Neural progenitor cell (in vitro differentiated cells): ENCODE measurements at regions not wholly inside any gene's neighbourhood (a gene's known extent, or its start where the extent isn't known, plus 50 kb on each side); places are given as distances from the start of the nearest gene placed in this dataset.

Experiments used
- DNase-seq: peaks from one replicate; pipeline ENCODE4 v3.0.0-alpha.2; 2016; ENCODE audit warnings: low spot score
- H2AFZ ChIP-seq: fragments of 200-600 bp; sonication (generic); replicated peaks from 2 replicates; pipeline ENCODE4 v1.6.1; 2016; ENCODE audit warnings: antibody characterized with exemption
- H3F3A ChIP-seq: fragments of 200-600 bp; sonication (generic); 2 replicates; pipeline ENCODE4 v1.6.1; 2016; ENCODE audit warnings: antibody characterized with exemption, low read depth
- H3K27ac ChIP-seq: fragments of 200-600 bp; sonication (generic); 2 replicates; pipeline ENCODE4 v1.5.1; 2016; ENCODE audit warnings: mild to moderate bottlenecking
- H3K27me3 ChIP-seq: fragments of 200-600 bp; sonication (generic); 2 replicates; pipeline ENCODE4 v1.6.1; 2016; ENCODE audit warnings: mild to moderate bottlenecking, moderate library complexity
- H3K36me3 ChIP-seq: fragments of 200-600 bp; sonication (generic); 2 replicates; pipeline ENCODE4 v1.5.1; 2016
- H3K4me1 ChIP-seq: fragments of 200-600 bp; sonication (generic); 2 replicates; pipeline ENCODE4 v1.6.1; 2016; ENCODE audit warnings: mixed run types
- H3K4me2 ChIP-seq: fragments of 200-600 bp; sonication (generic); 2 replicates; pipeline ENCODE4 v1.6.1; 2016
- H3K4me3 ChIP-seq: fragments of 200-600 bp; sonication (generic); 2 replicates; pipeline ENCODE4 v1.5.1; 2016
- H3K79me2 ChIP-seq: fragments of 200-600 bp; sonication (generic); 2 replicates; pipeline ENCODE4 v1.6.1; 2016; ENCODE audit warnings: low read depth
- H3K9ac ChIP-seq: fragments of 200-600 bp; sonication (generic); 2 replicates; pipeline ENCODE4 v1.6.1; 2016
- H3K9me3 ChIP-seq: fragments of 200-600 bp; sonication (generic); 2 replicates; pipeline ENCODE4 v1.5.1; 2016; ENCODE audit warnings: low read depth
- H4K20me1 ChIP-seq: fragments of 200-600 bp; sonication (generic); 2 replicates; pipeline ENCODE4 v1.6.1; 2016; ENCODE audit warnings: low read depth
- H3K27ac Mint-ChIP-seq: 3 replicates; pipeline ENCODE4 v1.8.0; 2021; ENCODE audit warnings: mixed read lengths
- H3K27me3 Mint-ChIP-seq: 2 replicates; pipeline ENCODE4 v1.8.0; 2022; ENCODE audit warnings: low read depth, mild to moderate bottlenecking, inconsistent platforms, moderate library complexity, mixed read lengths; ENCODE audit not compliant: insufficient read depth
- H3K36me3 Mint-ChIP-seq: 3 replicates; pipeline ENCODE4 v1.8.0; 2021; ENCODE audit warnings: mixed read lengths
- H3K4me1 Mint-ChIP-seq: 3 replicates; pipeline ENCODE4 v1.8.0; 2021; ENCODE audit warnings: mixed read lengths
- H3K4me3 Mint-ChIP-seq: 3 replicates; pipeline ENCODE4 v1.8.0; 2021; ENCODE audit warnings: mild to moderate bottlenecking, moderate library complexity, mixed read lengths
- H3K9me3 Mint-ChIP-seq: 3 replicates; pipeline ENCODE4 v1.8.0; 2020; ENCODE audit warnings: mixed read lengths
- EZH2 ChIP-seq: fragments of 200-600 bp; sonication (generic); IDR thresholded peaks from 2 replicates; pipeline ENCODE4 v1.6.1; 2017; ENCODE audit warnings: antibody characterized with exemption, mild to moderate bottlenecking, moderate library complexity
- EZH2phosphoT487 ChIP-seq: fragments of 200-600 bp; sonication (generic); IDR thresholded peaks from 2 replicates; pipeline ENCODE4 v1.6.1; 2017; ENCODE audit warnings: antibody characterized with exemption
- TF ChIP-seq, protein P1 (sequence below): fragments of 200-600 bp; sonication (generic); IDR thresholded peaks from 2 replicates; pipeline ENCODE4 v1.5.1; 2017; ENCODE audit warnings: antibody characterized with exemption, mild to moderate bottlenecking

DNA sequence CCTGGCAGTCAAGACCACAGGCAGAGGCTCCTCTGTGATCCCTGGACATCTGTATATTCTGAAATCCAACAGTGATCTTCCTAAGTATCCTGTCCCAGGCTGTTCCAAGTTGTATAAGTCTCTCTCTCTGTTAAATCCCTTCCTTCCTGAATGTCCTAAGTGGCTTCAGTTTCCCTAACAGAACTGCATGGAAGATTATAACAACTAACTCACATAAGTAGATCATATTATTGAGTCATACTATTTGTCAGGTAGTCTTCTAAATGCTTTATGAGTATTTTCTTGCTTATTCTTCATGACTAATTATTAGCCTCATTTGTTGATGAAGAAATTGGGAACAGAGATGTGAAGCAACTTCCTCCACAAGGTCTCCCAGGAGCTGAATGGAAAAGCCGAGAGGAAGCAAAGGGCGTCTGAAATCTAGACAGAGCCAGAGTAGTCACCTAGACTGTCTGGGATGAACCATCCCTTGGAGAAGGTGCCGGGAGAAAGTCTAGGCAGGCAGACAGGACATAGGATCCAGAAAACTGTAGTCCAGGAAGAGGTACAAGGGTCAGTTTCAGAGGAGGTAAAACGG is 93.2 kb upstream of the FAT3 start:
- H3K4me1 Mint-ChIP-seq = peaks cover 4% of the 10 kb centered on the region
- no peak overlapping the region for H3K27ac ChIP-seq
- H3K4me2 ChIP-seq = no peak overlapping the region
- no peaks in the 10 kb centered on the region for H3K36me3 Mint-ChIP-seq
- no peaks in the 10 kb centered on the region for H3K27me3 ChIP-seq
- no peaks in the 10 kb centered on the region for H3K9me3 Mint-ChIP-seq
- no peaks in the 10 kb centered on the region for H3F3A ChIP-seq
- H4K20me1 ChIP-seq = no peaks in the 10 kb centered on the region
- H3K79me2 ChIP-seq = no peaks in the 10 kb centered on the region
- H2AFZ ChIP-seq = no peak overlapping the region
- no peak overlapping the region for H3K9ac ChIP-seq
- no peak overlapping the region for H3K4me3 Mint-ChIP-seq
- H3K4me3 ChIP-seq = no peak overlapping the region
- no peak for DNase-seq
- H3K4me1 ChIP-seq = no peaks in the 10 kb centered on the region
- no peak for TF ChIP-seq EZH2phosphoT487
- TF ChIP-seq EZH2 = no peak
- TF ChIP-seq, protein P1, sequence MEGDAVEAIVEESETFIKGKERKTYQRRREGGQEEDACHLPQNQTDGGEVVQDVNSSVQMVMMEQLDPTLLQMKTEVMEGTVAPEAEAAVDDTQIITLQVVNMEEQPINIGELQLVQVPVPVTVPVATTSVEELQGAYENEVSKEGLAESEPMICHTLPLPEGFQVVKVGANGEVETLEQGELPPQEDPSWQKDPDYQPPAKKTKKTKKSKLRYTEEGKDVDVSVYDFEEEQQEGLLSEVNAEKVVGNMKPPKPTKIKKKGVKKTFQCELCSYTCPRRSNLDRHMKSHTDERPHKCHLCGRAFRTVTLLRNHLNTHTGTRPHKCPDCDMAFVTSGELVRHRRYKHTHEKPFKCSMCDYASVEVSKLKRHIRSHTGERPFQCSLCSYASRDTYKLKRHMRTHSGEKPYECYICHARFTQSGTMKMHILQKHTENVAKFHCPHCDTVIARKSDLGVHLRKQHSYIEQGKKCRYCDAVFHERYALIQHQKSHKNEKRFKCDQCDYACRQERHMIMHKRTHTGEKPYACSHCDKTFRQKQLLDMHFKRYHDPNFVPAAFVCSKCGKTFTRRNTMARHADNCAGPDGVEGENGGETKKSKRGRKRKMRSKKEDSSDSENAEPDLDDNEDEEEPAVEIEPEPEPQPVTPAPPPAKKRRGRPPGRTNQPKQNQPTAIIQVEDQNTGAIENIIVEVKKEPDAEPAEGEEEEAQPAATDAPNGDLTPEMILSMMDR = no peak
- no peaks in the 10 kb centered on the region for H3K36me3 ChIP-seq
- H3K9me3 ChIP-seq = no peaks in the 10 kb centered on the region
- no peaks in the 10 kb centered on the region for H3K27me3 Mint-ChIP-seq
- no peak overlapping the region for H3K27ac Mint-ChIP-seq

DNA sequence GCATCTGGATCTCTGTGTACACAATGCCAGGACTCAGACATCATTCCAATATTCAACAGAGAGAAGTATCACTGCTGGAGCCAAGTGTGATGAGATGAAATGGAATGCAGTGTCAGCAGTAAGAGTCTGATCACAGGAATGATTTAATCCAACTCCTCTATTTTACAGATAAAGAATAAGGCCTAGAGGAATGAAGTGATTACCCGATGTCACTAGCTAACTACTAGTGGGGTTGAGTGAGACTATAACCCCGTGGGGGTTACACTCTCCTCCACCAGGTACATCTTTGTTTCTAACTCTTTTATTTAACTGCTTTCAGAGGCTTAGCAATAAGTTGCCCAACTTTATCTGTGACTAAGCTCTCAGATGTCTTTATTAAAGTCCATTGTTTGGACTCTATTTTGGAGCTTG is 94.2 kb upstream of the FAT3 start:
- no peak overlapping the region for H3K4me3 Mint-ChIP-seq
- Histone ChIP-seq H3K27me3 (no peaks in the 10 kb centered on the region), H2AFZ (no peak overlapping the region), H4K20me1 (no peaks in the 10 kb centered on the region), H3K27ac (no peak overlapping the region), H3K9ac (no peak overlapping the region), H3K79me2 (no peaks in the 10 kb centered on the region), H3K36me3 (no peaks in the 10 kb centered on the region), H3F3A (no peaks in the 10 kb centered on the region), H3K9me3 (no peaks in the 10 kb centered on the region), H3K4me1 (no peaks in the 10 kb centered on the region), H3K4me2 (no peak overlapping the region), H3K4me3 (no peak overlapping the region)
- H3K27me3 Mint-ChIP-seq = no peaks in the 10 kb centered on the region
- no peak overlapping the region for H3K27ac Mint-ChIP-seq
- no peak for DNase-seq
- no peaks in the 10 kb centered on the region for H3K36me3 Mint-ChIP-seq
- TF ChIP-seq EZH2phosphoT487 (no peak), EZH2 (no peak)
- TF ChIP-seq, protein P1 = no peak
- H3K4me1 Mint-ChIP-seq = peaks cover 4% of the 10 kb centered on the region
- H3K9me3 Mint-ChIP-seq = no peaks in the 10 kb centered on the region

DNA sequence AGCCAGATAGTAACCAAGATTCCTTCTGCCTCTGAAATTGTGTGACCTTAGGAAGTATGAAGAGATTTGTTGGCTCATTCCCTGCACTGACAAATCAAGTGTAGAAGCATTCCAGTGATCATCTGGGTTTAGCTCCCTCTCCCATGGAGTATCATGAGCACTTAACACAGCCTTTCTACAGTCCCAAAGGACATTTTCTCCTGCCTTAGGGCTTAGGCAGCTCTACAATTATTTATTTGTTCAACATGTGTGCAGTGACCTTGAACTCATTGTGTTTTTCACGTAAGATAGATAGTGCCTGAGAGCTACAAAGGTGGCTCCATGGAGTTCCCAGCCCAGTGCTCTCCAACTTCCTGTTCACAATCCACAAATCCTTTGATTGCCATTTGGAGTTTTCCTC is 94.8 kb upstream of the FAT3 start:
- no peak overlapping the region for H3K27ac Mint-ChIP-seq
- no peak overlapping the region for H3K4me2 ChIP-seq
- no peaks in the 10 kb centered on the region for H3K27me3 Mint-ChIP-seq
- H3K36me3 ChIP-seq = no peaks in the 10 kb centered on the region
- H3K4me1 ChIP-seq = no peaks in the 10 kb centered on the region
- H4K20me1 ChIP-seq = no peaks in the 10 kb centered on the region
- H3K9ac ChIP-seq = no peak overlapping the region
- no peaks in the 10 kb centered on the region for H3F3A ChIP-seq
- no peak overlapping the region for H3K27ac ChIP-seq
- no peaks in the 10 kb centered on the region for H3K9me3 ChIP-seq
- no peak for DNase-seq
- H3K4me3 ChIP-seq = no peak overlapping the region
- H3K79me2 ChIP-seq = no peaks in the 10 kb centered on the region
- H3K9me3 Mint-ChIP-seq = no peaks in the 10 kb centered on the region
- TF ChIP-seq, protein P1 = no peak
- TF ChIP-seq EZH2 (no peak), EZH2phosphoT487 (no peak)
- no peak overlapping the region for H3K4me3 Mint-ChIP-seq
- no peaks in the 10 kb centered on the region for H3K27me3 ChIP-seq
- peaks cover 4% of the 10 kb centered on the region for H3K4me1 Mint-ChIP-seq
- no peak overlapping the region for H2AFZ ChIP-seq
- no peaks in the 10 kb centered on the region for H3K36me3 Mint-ChIP-seq
